ENCODE measurements at regions not wholly inside any gene's neighbourhood (a gene's known extent, or its start where the extent isn't known, plus 50 kb on each side); places are given as distances from the start of the nearest gene placed in this dataset.

DNA sequence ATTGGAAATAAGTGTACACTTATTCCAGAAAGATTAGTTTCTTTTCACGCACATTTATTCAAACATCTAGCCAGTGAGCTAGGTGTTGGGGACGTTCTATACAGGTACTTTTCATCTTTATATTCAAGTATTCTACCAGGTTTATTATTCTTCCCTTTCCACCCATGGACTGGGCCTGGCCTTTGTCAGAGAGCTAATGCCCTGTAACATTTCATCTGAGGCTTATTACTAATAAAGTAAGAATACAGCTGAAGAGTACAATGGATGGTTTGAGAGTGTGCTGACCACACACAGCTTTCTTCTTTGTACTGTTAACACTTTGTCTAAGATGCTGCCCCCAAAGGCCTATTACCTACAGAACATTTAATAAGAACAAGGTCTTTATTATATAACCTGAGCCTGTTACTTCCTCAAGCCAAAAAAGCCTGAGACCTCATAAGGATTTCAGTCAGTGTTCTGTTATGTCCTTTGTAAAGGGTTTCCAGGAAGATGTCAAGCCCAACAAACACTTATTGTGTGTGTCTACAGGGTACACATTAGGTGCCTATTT is 93.5 kb downstream of the ZNF608 start:
- intact Hi-C loops (cut with DNase I; ENCODE audit: low total_unique reads), result no loop called here
- WGBS, 5 donors, result 77 to 86% (median 78%) methylated on average over 2 of the region's 2 CpGs

DNA sequence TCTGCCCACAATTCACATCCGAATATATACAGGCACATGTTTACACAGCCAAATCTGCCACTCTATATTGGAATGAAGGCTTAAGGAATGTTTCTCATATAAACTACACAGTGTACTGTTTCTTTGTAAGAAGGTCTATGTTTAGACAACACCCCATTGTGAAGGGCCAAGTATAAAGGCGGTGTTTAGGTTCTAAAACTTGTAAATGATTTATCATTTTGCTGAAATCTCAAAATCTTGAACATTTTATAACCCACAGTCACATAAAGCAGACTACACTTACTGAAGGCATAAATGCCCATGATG is 94.0 kb downstream of the ZNF608 start:
- DNase-seq, result no peak

More for the DNA sequence above, 93.5 kb downstream of the ZNF608 start:
- Histone ChIP-seq H3K36me3 (peaks cover 5 to 10% (median 8%) of the 10 kb centered on the region in 4 donors), H3K9me3 (no peaks in the 10 kb centered on the region), H3K27me3 (no peaks in the 10 kb centered on the region), H3K4me3 (no peak overlapping the region), H3K27ac (peak overlapping the region in 3 of 5 donors; percentile 87 to 88 (median 88)), H3K4me1 (peaks cover 23 to 96% (median 77%) of the 10 kb centered on the region in 4 donors)
- DNase-seq, result no peak
- TF ChIP-seq POLR2A (IDR thresholded peaks at IDR 0.05) (no peak), EP300 (IDR thresholded peaks at IDR 0.05) (no peak)
- TF ChIP-seq, protein P1, sequence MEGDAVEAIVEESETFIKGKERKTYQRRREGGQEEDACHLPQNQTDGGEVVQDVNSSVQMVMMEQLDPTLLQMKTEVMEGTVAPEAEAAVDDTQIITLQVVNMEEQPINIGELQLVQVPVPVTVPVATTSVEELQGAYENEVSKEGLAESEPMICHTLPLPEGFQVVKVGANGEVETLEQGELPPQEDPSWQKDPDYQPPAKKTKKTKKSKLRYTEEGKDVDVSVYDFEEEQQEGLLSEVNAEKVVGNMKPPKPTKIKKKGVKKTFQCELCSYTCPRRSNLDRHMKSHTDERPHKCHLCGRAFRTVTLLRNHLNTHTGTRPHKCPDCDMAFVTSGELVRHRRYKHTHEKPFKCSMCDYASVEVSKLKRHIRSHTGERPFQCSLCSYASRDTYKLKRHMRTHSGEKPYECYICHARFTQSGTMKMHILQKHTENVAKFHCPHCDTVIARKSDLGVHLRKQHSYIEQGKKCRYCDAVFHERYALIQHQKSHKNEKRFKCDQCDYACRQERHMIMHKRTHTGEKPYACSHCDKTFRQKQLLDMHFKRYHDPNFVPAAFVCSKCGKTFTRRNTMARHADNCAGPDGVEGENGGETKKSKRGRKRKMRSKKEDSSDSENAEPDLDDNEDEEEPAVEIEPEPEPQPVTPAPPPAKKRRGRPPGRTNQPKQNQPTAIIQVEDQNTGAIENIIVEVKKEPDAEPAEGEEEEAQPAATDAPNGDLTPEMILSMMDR (IDR thresholded peaks at IDR 0.05), result no peak

DNA sequence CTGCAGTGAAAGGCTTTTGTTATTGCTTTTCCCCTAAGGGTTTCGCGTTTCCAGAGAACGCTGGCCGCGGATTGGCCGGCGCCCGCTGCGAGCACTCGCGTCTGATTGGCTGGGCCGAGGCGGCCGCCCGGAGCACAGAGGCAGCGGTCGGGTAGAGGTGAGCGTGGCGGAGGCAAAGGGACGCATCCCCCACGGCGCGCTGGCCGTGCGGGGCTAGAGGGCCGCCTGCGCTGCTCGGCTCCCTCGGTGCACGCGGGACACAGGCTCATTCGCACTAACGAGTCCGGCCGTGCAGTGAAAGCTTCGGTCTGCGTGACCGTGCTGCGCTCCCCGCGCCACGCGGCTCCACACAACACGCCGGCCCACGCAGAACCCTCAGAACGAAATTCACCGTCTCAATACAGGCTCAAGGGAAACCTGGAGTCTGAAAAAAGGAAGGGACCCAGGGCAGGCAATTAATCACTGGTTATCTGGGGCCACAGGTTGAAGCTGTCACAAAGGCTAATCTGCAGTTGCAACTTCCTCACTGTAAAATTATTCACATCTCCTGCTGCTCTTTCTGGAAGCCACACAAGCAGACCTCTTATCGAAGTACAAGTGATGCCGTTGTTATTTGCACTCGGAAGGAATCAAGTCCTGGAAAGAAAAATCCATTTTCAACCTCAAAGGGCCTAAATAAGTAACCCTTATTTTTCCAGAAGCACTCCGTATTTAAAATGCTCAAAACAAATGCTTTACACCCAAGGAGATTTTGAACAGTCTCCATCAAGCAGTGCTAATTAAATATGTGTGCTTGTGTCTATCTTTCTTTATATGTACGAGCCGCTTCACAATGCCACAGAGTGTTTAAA is 94.6 kb downstream of the ZNF608 start:
- DNase-seq, result peak; percentile 82 to 94
- H3K4me3 ChIP-seq, result peak overlapping the region; percentile 52 to 64 (median 56)
- H3K36me3 ChIP-seq, result peaks cover 6 to 20% (median 16%) of the 10 kb centered on the region in 4 donors
- no peaks in the 10 kb centered on the region for H3K27me3 ChIP-seq
- H3K4me1 ChIP-seq, result peaks cover 23 to 89% (median 68%) of the 10 kb centered on the region in 4 donors
- intact Hi-C loops (cut with DNase I; ENCODE audit: low total_unique reads), result no loop called here
- peak overlapping the region; percentile 77 to 88 (median 87) for H3K27ac ChIP-seq
- WGBS, 5 donors, result 2 to 6% (median 3%) methylated on average over 23 to 54 of the region's 54 CpGs
- H3K9me3 ChIP-seq, result no peaks in the 10 kb centered on the region
- TF ChIP-seq EP300 (IDR thresholded peaks at IDR 0.05) (no peak), POLR2AphosphoS5 (IDR thresholded peaks at IDR 0.05) (peak; percentile 48 to 67 (median 56))
- TF ChIP-seq, protein P1 (IDR thresholded peaks at IDR 0.05), result no peak

More for the DNA sequence above, 94.0 kb downstream of the ZNF608 start:
- H3K27me3 ChIP-seq, result no peaks in the 10 kb centered on the region
- H3K4me1 ChIP-seq, result peaks cover 23 to 95% (median 73%) of the 10 kb centered on the region in 4 donors
- WGBS, 5 donors, result 34 to 44% (median 43%) methylated on average over 2 of the region's 2 CpGs
- TF ChIP-seq POLR2A (IDR thresholded peaks at IDR 0.05), result no peak
- TF ChIP-seq, protein P1 (IDR thresholded peaks at IDR 0.05), result no peak
- TF ChIP-seq EP300 (IDR thresholded peaks at IDR 0.05), result no peak
- TF ChIP-seq POLR2AphosphoS5 (IDR thresholded peaks at IDR 0.05), result no peak
- no peaks in the 10 kb centered on the region for H3K9me3 ChIP-seq
- peaks cover 6 to 15% (median 13%) of the 10 kb centered on the region in 4 donors for H3K36me3 ChIP-seq
- no peak overlapping the region for H3K4me3 ChIP-seq
- peak overlapping the region in 3 of 5 donors; percentile 87 to 88 (median 88) for H3K27ac ChIP-seq
- intact Hi-C loops (cut with DNase I; ENCODE audit: low total_unique reads), result no loop called here

DNA sequence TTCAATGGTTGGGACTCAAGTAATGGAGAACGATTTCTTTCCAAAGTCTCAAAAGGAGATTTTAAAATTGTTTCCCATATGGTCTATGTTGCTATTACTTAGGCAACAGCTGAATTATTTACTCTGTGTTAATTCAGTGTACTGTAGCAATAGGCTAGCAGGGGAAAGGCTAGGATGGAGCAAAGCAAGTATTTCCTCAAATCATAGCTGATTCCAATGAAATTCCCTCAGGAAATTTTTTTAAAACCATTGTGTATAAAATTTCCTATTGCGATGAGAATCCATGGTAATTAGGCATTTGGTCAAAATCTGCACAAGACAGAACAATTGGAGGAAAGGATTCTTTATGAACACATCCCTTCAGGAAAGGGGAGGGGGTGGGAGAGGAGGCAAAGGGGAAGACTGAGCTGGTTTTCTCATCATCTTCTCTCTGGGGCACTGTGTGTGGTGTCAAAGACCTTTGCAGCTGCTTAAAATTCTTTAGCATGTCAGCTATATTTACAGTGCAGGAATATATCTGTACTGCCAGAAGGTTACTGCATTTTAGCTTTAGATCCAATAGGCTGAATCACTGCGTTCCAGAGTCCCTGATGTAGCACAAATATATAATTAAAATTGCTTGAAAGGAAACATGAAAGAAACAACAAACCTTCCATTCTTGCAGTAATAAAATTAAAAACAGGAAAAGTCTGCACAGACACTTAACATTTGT is 95.3 kb downstream of the ZNF608 start:
- Histone ChIP-seq H3K9me3 (no peaks in the 10 kb centered on the region), H3K27me3 (no peaks in the 10 kb centered on the region), H3K4me1 (peaks cover 19 to 81% (median 62%) of the 10 kb centered on the region in 4 donors), H3K36me3 (peaks cover 6 to 26% (median 20%) of the 10 kb centered on the region in 4 donors), H3K27ac (peak overlapping the region; percentile 44 to 88 (median 87)), H3K4me3 (peak overlapping the region; percentile 52 to 64 (median 56))
- intact Hi-C loops (cut with DNase I; ENCODE audit: low total_unique reads), result no loop called here
- WGBS, 5 donors, result 15 to 21% (median 18%) methylated on average over 3 of the region's 3 CpGs
- DNase-seq, result peak in 1 of 2 donors; percentile 78
- TF ChIP-seq EP300 (IDR thresholded peaks at IDR 0.05) (no peak), POLR2A (IDR thresholded peaks at IDR 0.05) (no peak), POLR2AphosphoS5 (IDR thresholded peaks at IDR 0.05) (no peak)
- TF ChIP-seq, protein P1 (IDR thresholded peaks at IDR 0.05), result no peak

All from stomach (tissue), 8 donors.